CD14-positive monocyte (primary cell): ENCODE measurements at regions not wholly inside any gene's neighbourhood (a gene's known extent, or its start where the extent isn't known, plus 50 kb on each side); places are given as distances from the start of the nearest gene placed in this dataset.
"Not testable (repeated sequence)": the region's sequence is repeated elsewhere in the genome, so short reads cannot be mapped to it uniquely, and the experiment has no call there.

Source experiments
- DNase-seq, 3 donors: peaks; one replicate each; pipeline ENCODE4 v3.0.0-alpha.2; 2011 to 2022
- H2AFZ ChIP-seq: 2 replicates; pipeline ENCODE4 v1.6.0; 2012; ENCODE audit warnings: mild to moderate bottlenecking, low read depth, low read length, inconsistent platforms; ENCODE audit not compliant: insufficient read depth, poor library complexity, severe bottlenecking
- H3K27ac ChIP-seq, 2 donors: 1 replicate in 1 of 2; 2 replicates in 1 of 2; pipeline ENCODE4 v1.5.1; 2012 to 2013; ENCODE audit warnings: low read length in 2 of 2, control low read depth in 1 of 2, inconsistent platforms in 1 of 2, low read depth in 1 of 2, mild to moderate bottlenecking in 1 of 2
- H3K27me3 ChIP-seq, 2 donors: one replicate each; pipeline versions ENCODE4 v1.6.0 to v1.6.1; 2011 to 2013; ENCODE audit warnings: low read length in 2 of 2; ENCODE audit not compliant: control insufficient read depth in 2 of 2, insufficient read depth in 2 of 2
- H3K36me3 ChIP-seq, 2 donors: replicated peaks in 1 of 2; 1 replicate in 1 of 2; 2 replicates in 1 of 2; pipeline versions ENCODE4 v1.5.1 to v1.6.1; 2012 to 2013; ENCODE audit warnings: low read length in 2 of 2, control low read depth in 1 of 2, inconsistent platforms in 1 of 2, mild to moderate bottlenecking in 1 of 2; ENCODE audit not compliant: insufficient read depth in 2 of 2, control insufficient read depth in 1 of 2
- H3K4me1 ChIP-seq, 2 donors: 1 replicate in 1 of 2; 2 replicates in 1 of 2; pipeline versions ENCODE4 v1.5.1 to v1.6.1; 2012 to 2013; ENCODE audit warnings: low read length in 2 of 2, control low read depth in 1 of 2, inconsistent platforms in 1 of 2, mild to moderate bottlenecking in 1 of 2, moderate library complexity in 1 of 2; ENCODE audit not compliant: insufficient read depth in 2 of 2, control insufficient read depth in 1 of 2
- H3K4me2 ChIP-seq: replicated peaks from 2 replicates; pipeline ENCODE3; 2012; ENCODE audit warnings: low read length, moderate library complexity, mild to moderate bottlenecking; ENCODE audit not compliant: poor library complexity, severe bottlenecking; ENCODE audit errors: extremely low read depth
- H3K4me3 ChIP-seq, 3 experiments: fragments of 200-600 bp in 1 of 3; sonication (generic) in 1 of 3; replicated peaks in 1 of 3; 1 replicate in 2 of 3; 2 replicates in 1 of 3; pipeline ENCODE4 v1.5.1; 2011 to 2013; ENCODE audit warnings: low read length in 3 of 3, mild to moderate bottlenecking in 3 of 3, control low read depth in 2 of 3, low read depth in 2 of 3, inconsistent platforms in 1 of 3, moderate library complexity in 1 of 3
- H3K79me2 ChIP-seq: 2 replicates; pipeline ENCODE4 v1.6.0; 2012; ENCODE audit warnings: mild to moderate bottlenecking, control low read depth, inconsistent platforms, low read length, moderate library complexity; ENCODE audit not compliant: insufficient read depth
- H3K9ac ChIP-seq: 2 replicates; pipeline ENCODE4 v1.6.0; 2017; ENCODE audit warnings: low read length, mild to moderate bottlenecking; ENCODE audit not compliant: insufficient read depth, poor library complexity, severe bottlenecking
- H3K9me3 ChIP-seq, 2 donors: replicated peaks in 1 of 2; 1 replicate in 1 of 2; 2 replicates in 1 of 2; pipeline versions ENCODE4 v1.5.1 to v1.6.1; 2012 to 2013; ENCODE audit warnings: low read length in 2 of 2, control low read depth in 1 of 2; ENCODE audit not compliant: control insufficient read depth in 1 of 2, insufficient read depth in 1 of 2
- H4K20me1 ChIP-seq: 2 replicates; pipeline ENCODE4 v1.6.0; 2012; ENCODE audit warnings: mild to moderate bottlenecking, low read length, control low read depth, moderate library complexity; ENCODE audit not compliant: insufficient read depth
- H3K27ac Mint-ChIP-seq, 7 donors: one replicate each; pipeline ENCODE4 v1.8.0; 2020; ENCODE audit warnings: mild to moderate bottlenecking in 7 of 7, mixed read lengths in 7 of 7, moderate library complexity in 6 of 7, inconsistent platforms in 2 of 7
- H3K27me3 Mint-ChIP-seq, 3 donors: one replicate each; pipeline ENCODE4 v1.8.0; 2021 to 2022; ENCODE audit warnings: low read depth in 3 of 3, mild to moderate bottlenecking in 3 of 3, mixed read lengths in 3 of 3, moderate library complexity in 3 of 3, inconsistent platforms in 1 of 3
- H3K36me3 Mint-ChIP-seq, 2 donors: one replicate each; pipeline ENCODE4 v1.8.0; 2020; ENCODE audit warnings: mixed read lengths in 2 of 2, inconsistent platforms in 1 of 2, mild to moderate bottlenecking in 1 of 2
- H3K4me1 Mint-ChIP-seq: one replicate; pipeline ENCODE4 v1.8.0; 2020; ENCODE audit warnings: mild to moderate bottlenecking, mixed read lengths
- H3K4me3 Mint-ChIP-seq, 2 donors: one replicate each; pipeline ENCODE4 v1.8.0; 2020; ENCODE audit warnings: mild to moderate bottlenecking in 2 of 2, mixed read lengths in 2 of 2, moderate library complexity in 1 of 2
- H3K9me3 Mint-ChIP-seq, 7 donors: one replicate each; pipeline ENCODE4 v1.8.0; 2020 to 2022; ENCODE audit warnings: mixed read lengths in 7 of 7, mild to moderate bottlenecking in 6 of 7, moderate library complexity in 6 of 7, inconsistent platforms in 2 of 7
- CTCF ChIP-seq: fragments of 200-600 bp; IDR thresholded peaks from one replicate; pipeline ENCODE4 v1.8.0; 2022; ENCODE audit warnings: antibody characterized with exemption, mild to moderate bottlenecking
- WGBS: methylation state at CpG from one replicate; pipeline ENCODE4 v1.1.5; 2013; ENCODE audit warnings: missing lambda C conversion rate; ENCODE audit not compliant: insufficient coverage; 5-methylcytosine and 5-hydroxymethylcytosine counted together
- intact Hi-C, 2 donors: fragments of 100-400 bp; cut with micrococcal nuclease; formaldehyde crosslinking; loops; one replicate each; pipeline versions ENCODE4 v1.15.0 to v1.15.1; 2023

GRCh38 chrX:1041091-1041490, 171.4 kb downstream of the CRLF2 start:
- peaks cover 7 to 24% of the 10 kb centered on the region in 2 donors for H3K9me3 ChIP-seq
- 91% methylated on average over 6 of the region's 11 CpGs for WGBS
- H3K36me3 ChIP-seq, result no peaks in the 10 kb centered on the region
- Mint-ChIP-seq H3K4me3 (no peak overlapping the region), H3K27me3 (peaks cover 0 to 4% (median 3%) of the 10 kb centered on the region in 3 donors), H3K36me3 (peaks cover 0 to 3% of the 10 kb centered on the region in 2 donors), H3K27ac (no peak overlapping the region), H3K9me3 (peaks cover 9 to 26% (median 17%) of the 10 kb centered on the region in 7 donors), H3K4me1 (no peaks in the 10 kb centered on the region)
- no peaks in the 10 kb centered on the region for H3K27me3 ChIP-seq
- H3K4me2 ChIP-seq, result no peak overlapping the region
- no peaks in the 10 kb centered on the region for H4K20me1 ChIP-seq
- no peak overlapping the region for H3K4me3 ChIP-seq
- DNase-seq, result no peak
- H3K9ac ChIP-seq, result no peak overlapping the region
- no peaks in the 10 kb centered on the region for H3K4me1 ChIP-seq
- no peak for TF ChIP-seq CTCF
- H3K79me2 ChIP-seq, result no peaks in the 10 kb centered on the region
- no peak overlapping the region for H2AFZ ChIP-seq
- intact Hi-C loops, result no loop called here
- no peak overlapping the region for H3K27ac ChIP-seq

DNA sequence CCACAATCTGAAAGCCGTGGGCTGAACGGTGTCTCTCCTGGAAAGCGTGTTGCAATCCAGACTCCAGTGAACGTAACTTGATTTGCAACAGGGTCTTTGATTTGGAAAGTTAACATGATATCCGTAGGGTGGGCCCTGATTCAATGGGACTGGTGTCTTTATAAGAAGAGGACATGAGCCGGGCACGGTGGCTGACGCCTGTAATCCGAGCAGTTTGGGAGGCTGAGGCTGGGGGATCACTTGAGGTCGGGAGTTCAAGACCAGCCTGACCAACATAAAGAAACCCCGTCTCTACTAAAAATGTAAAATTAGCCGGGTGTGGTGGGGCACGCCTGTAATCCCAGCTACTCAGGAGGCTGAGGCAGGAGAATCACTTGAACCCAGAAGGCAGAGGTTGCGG, 176.5 kb downstream of the CRLF2 start:
- H3K4me1 ChIP-seq, H3K9ac ChIP-seq, H3K36me3 ChIP-seq, DNase-seq, H2AFZ ChIP-seq, H3K4me3 Mint-ChIP-seq, H3K27me3 ChIP-seq, H3K36me3 Mint-ChIP-seq, H3K4me3 ChIP-seq, intact Hi-C loops, H3K79me2 ChIP-seq, H3K27ac ChIP-seq, H3K4me2 ChIP-seq, H3K27me3 Mint-ChIP-seq, H3K4me1 Mint-ChIP-seq, H4K20me1 ChIP-seq, H3K27ac Mint-ChIP-seq: not testable (repeated sequence)
- H3K9me3 ChIP-seq, result peaks cover 0 to 15% of the 10 kb centered on the region in 2 donors
- WGBS, result 71% methylated on average over 4 of the region's 14 CpGs
- H3K9me3 Mint-ChIP-seq, result peaks cover 4 to 17% (median 8%) of the 10 kb centered on the region in 7 donors
